HT1080 (cell line): ENCODE measurements at regions not wholly inside any gene's neighbourhood (a gene's known extent, or its start where the extent isn't known, plus 50 kb on each side); places are given as distances from the start of the nearest gene placed in this dataset.

Experiments used
- DNase-seq: peaks from one replicate; pipeline ENCODE4 v3.0.0-alpha.2; 2015; ENCODE audit warnings: low read depth

- DNase-seq, result no peak
Observed at GRCh38 chrX:144790148-144790547, 457.2 kb upstream of the SPANXN1 start.

- peak; percentile 5 for DNase-seq
Observed at GRCh38 chrX:144791298-144791697, 456.0 kb upstream of the SPANXN1 start.

- DNase-seq, result no peak
Observed at GRCh38 chrX:144798972-144799371, 448.3 kb upstream of the SPANXN1 start.

GRCh38 chrX:144801786-144802185, 445.5 kb upstream of the SPANXN1 start:
- DNase-seq, result peak; percentile 74

- no peak for DNase-seq
Observed at GRCh38 chrX:144809025-144809424, 438.3 kb upstream of the SPANXN1 start.

- no peak for DNase-seq
Observed at GRCh38 chrX:144810539-144810938, 436.8 kb upstream of the SPANXN1 start.

- no peak for DNase-seq
Observed at GRCh38 chrX:144819406-144819805, 427.9 kb upstream of the SPANXN1 start.

- DNase-seq, result peak; percentile 1
Observed at GRCh38 chrX:144840616-144841015, 406.7 kb upstream of the SPANXN1 start.

GRCh38 chrX:144849141-144849540, 398.2 kb upstream of the SPANXN1 start:
- DNase-seq, result peak; percentile 77

- DNase-seq, result peak; percentile 6
Observed at GRCh38 chrX:144896323-144896722, 351.0 kb upstream of the SPANXN1 start.

- no peak for DNase-seq
Observed at GRCh38 chrX:144901521-144901920, 345.8 kb upstream of the SPANXN1 start.

- DNase-seq, result no peak
Observed at GRCh38 chrX:144916785-144917184, 330.5 kb upstream of the SPANXN1 start.

- DNase-seq, result peak; percentile 73
Observed at GRCh38 chrX:144918936-144919335, 328.4 kb upstream of the SPANXN1 start.

GRCh38 chrX:144946666-144947065, 300.6 kb upstream of the SPANXN1 start:
- no peak for DNase-seq
